Keratinocyte (primary cell): ENCODE measurements at regions not wholly inside any gene's neighbourhood (a gene's known extent, or its start where the extent isn't known, plus 50 kb on each side); places are given as distances from the start of the nearest gene placed in this dataset.

Source experiments
- DNase-seq: peaks from one replicate; pipeline ENCODE4 v3.0.0-alpha.2; 2011; ENCODE audit warnings: low read depth, missing footprints, low spot score
- FAIRE-seq: peaks from 2 replicates; lab custom pipeline; 2011; peaks lifted over from hg19 to GRCh38; lab: Jason Lieb, UNC
- H2AFZ ChIP-seq: 2 replicates; pipeline ENCODE4 v1.6.0; 2012; ENCODE audit warnings: low read length, control low read depth, inconsistent platforms; ENCODE audit not compliant: control insufficient read depth
- H3K27ac ChIP-seq: 2 replicates; pipeline ENCODE4 v1.5.1; 2011; ENCODE audit warnings: low read length; ENCODE audit not compliant: control insufficient read depth, insufficient read depth
- H3K27me3 ChIP-seq: 3 replicates; pipeline ENCODE4 v1.6.0; 2011; ENCODE audit warnings: low read length; ENCODE audit not compliant: control insufficient read depth, insufficient read depth; ENCODE audit errors: extremely low read depth
- H3K36me3 ChIP-seq, 2 experiments: 2 replicates in 1 of 2; 3 replicates in 1 of 2; pipeline ENCODE4 v1.5.1; 2011; ENCODE audit warnings: low read length in 2 of 2, mild to moderate bottlenecking in 1 of 2; ENCODE audit not compliant: control insufficient read depth in 2 of 2, insufficient read depth in 2 of 2; ENCODE audit errors: extremely low read depth in 1 of 2
- H3K4me1 ChIP-seq: 3 replicates; pipeline ENCODE4 v1.5.1; 2011; ENCODE audit warnings: low read length; ENCODE audit not compliant: control insufficient read depth, insufficient read depth; ENCODE audit errors: extremely low read depth
- H3K4me2 ChIP-seq: 3 replicates; pipeline ENCODE4 v1.6.0; 2011; ENCODE audit warnings: low read depth, low read length; ENCODE audit not compliant: control insufficient read depth, insufficient read depth; ENCODE audit errors: extremely low read depth
- H3K4me3 ChIP-seq, 3 experiments: fragments of 200-600 bp in 1 of 3; sonication (generic) in 1 of 3; 2 replicates in 2 of 3; 3 replicates in 1 of 3; pipeline ENCODE4 v1.5.1; 2011 to 2016; ENCODE audit warnings: low read length in 3 of 3, mild to moderate bottlenecking in 3 of 3, control low read depth in 2 of 3, inconsistent platforms in 1 of 3, low read depth in 1 of 3, mixed read lengths in 1 of 3, mixed run types in 1 of 3, moderate library complexity in 1 of 3; ENCODE audit not compliant: control insufficient read depth in 2 of 3, insufficient read depth in 2 of 3; ENCODE audit errors: extremely low read depth in 1 of 3
- H3K79me2 ChIP-seq: 2 replicates; pipeline ENCODE4 v1.6.0; 2012; ENCODE audit warnings: low read length; ENCODE audit not compliant: control insufficient read depth, insufficient read depth
- H3K9ac ChIP-seq: 3 replicates; pipeline ENCODE4 v1.6.0; 2011; ENCODE audit warnings: low read length; ENCODE audit not compliant: control insufficient read depth, insufficient read depth; ENCODE audit errors: extremely low read depth
- H3K9me1 ChIP-seq: 3 replicates; pipeline ENCODE4 v1.6.0; 2011; ENCODE audit warnings: low read length; ENCODE audit not compliant: control insufficient read depth, insufficient read depth; ENCODE audit errors: extremely low read depth
- H3K9me3 ChIP-seq: 2 replicates; pipeline ENCODE4 v1.5.1; 2012; ENCODE audit warnings: low read depth, low read length; ENCODE audit not compliant: control insufficient read depth
- H4K20me1 ChIP-seq: 3 replicates; pipeline ENCODE4 v1.6.0; 2011; ENCODE audit warnings: low read length; ENCODE audit not compliant: control insufficient read depth, insufficient read depth; ENCODE audit errors: extremely low read depth
- CTCF ChIP-seq, 3 experiments: IDR thresholded peaks in 1 of 3; conservative IDR thresholded peaks in 1 of 3; optimal IDR thresholded peaks in 1 of 3; 2 replicates in 2 of 3; 3 replicates in 1 of 3; pipeline versions ENCODE3 to v1.5.1; 2011; ENCODE audit warnings: low read length in 3 of 3, mild to moderate bottlenecking in 3 of 3, moderate library complexity in 2 of 3, control low read depth in 1 of 3, inconsistent platforms in 1 of 3; ENCODE audit not compliant: insufficient read depth in 2 of 3; ENCODE audit errors: extremely low read depth in 1 of 3
- EZH2 ChIP-seq: IDR thresholded peaks from one replicate; pipeline ENCODE4 v1.6.1; 2012; ENCODE audit warnings: inconsistent platforms, mild to moderate bottlenecking, low read length, moderate library complexity
- dilution Hi-C: fragments of 300-500 bp; cut with MboI; formaldehyde crosslinking; loops from one replicate; pipeline ENCODE4 v1.7.0; 2020; ENCODE audit warnings: low sequenced_read_pairs; ENCODE audit not compliant: extremely low pct_ligation_motif_present

- peak overlapping the region; percentile 36 for H2AFZ ChIP-seq
- no peak overlapping the region for H3K4me3 ChIP-seq
Measured at GRCh38 chr3:188052169-188053035, 101.6 kb upstream of the LPP start.

GRCh38 chr3:188053036-188053340 is 101.0 kb upstream of the LPP start:
- Histone ChIP-seq H3K79me2 (no peaks in the 10 kb centered on the region), H3K9ac (no peak overlapping the region), H4K20me1 (no peaks in the 10 kb centered on the region), H3K9me3 (no peaks in the 10 kb centered on the region), H3K9me1 (no peaks in the 10 kb centered on the region), H2AFZ (no peak overlapping the region), H3K27ac (no peak overlapping the region), H3K4me2 (no peak overlapping the region), H3K4me1 (no peaks in the 10 kb centered on the region), H3K27me3 (no peaks in the 10 kb centered on the region), H3K36me3 (no peaks in the 10 kb centered on the region), H3K4me3 (no peak overlapping the region)
- TF ChIP-seq CTCF (optimal IDR thresholded peaks at IDR 0.05 in 1 of 3, IDR thresholded peaks at IDR 0.05 in 1 of 3, conservative IDR thresholded peaks at IDR 0.05 in 1 of 3; ENCODE audit: extremely low read depth in 1 of 3, insufficient read depth in 2 of 3, low read length in 3 of 3): no peak
- TF ChIP-seq EZH2: no peak
- DNase-seq (no peak), FAIRE-seq (no peak)
- dilution Hi-C loops: no loop called here

More at GRCh38 chr3:188052169-188053035, 101.6 kb upstream of the LPP start:
- H3K9me1 ChIP-seq: no peaks in the 10 kb centered on the region
- H3K79me2 ChIP-seq: no peaks in the 10 kb centered on the region
- no peak overlapping the region for H3K9ac ChIP-seq
- H3K27ac ChIP-seq: no peak overlapping the region
- no peaks in the 10 kb centered on the region for H4K20me1 ChIP-seq
- TF ChIP-seq CTCF (optimal IDR thresholded peaks at IDR 0.05 in 1 of 3, IDR thresholded peaks at IDR 0.05 in 1 of 3, conservative IDR thresholded peaks at IDR 0.05 in 1 of 3; ENCODE audit: extremely low read depth in 1 of 3, insufficient read depth in 2 of 3, low read length in 3 of 3) (peak; percentile 19 to 61 (median 25)), EZH2 (no peak)
- no peak overlapping the region for H3K4me2 ChIP-seq
- H3K9me3 ChIP-seq: no peaks in the 10 kb centered on the region
- no peak for DNase-seq
- dilution Hi-C loops: no loop called here
- no peak for FAIRE-seq
- no peaks in the 10 kb centered on the region for H3K36me3 ChIP-seq
- H3K4me1 ChIP-seq: no peaks in the 10 kb centered on the region
- H3K27me3 ChIP-seq: no peaks in the 10 kb centered on the region
